ENCODE measurements at regions not wholly inside any gene's neighbourhood (a gene's known extent, or its start where the extent isn't known, plus 50 kb on each side); places are given as distances from the start of the nearest gene placed in this dataset.

GRCh38 chr21:38898422-38899096, 92.8 kb downstream of the ETS2 start:
- no peak for DNase-seq (ENCODE audit: low read depth in 3 of 3, low spot score in 1 of 3)

- no peak for DNase-seq (ENCODE audit: low read depth in 3 of 3, low spot score in 1 of 3)
Measured at GRCh38 chr21:38897532-38898421, 92.0 kb downstream of the ETS2 start.

GRCh38 chr21:38894899-38895298, 89.2 kb downstream of the ETS2 start:
- no peak for DNase-seq (ENCODE audit: low read depth in 3 of 3, low spot score in 1 of 3)

DNA sequence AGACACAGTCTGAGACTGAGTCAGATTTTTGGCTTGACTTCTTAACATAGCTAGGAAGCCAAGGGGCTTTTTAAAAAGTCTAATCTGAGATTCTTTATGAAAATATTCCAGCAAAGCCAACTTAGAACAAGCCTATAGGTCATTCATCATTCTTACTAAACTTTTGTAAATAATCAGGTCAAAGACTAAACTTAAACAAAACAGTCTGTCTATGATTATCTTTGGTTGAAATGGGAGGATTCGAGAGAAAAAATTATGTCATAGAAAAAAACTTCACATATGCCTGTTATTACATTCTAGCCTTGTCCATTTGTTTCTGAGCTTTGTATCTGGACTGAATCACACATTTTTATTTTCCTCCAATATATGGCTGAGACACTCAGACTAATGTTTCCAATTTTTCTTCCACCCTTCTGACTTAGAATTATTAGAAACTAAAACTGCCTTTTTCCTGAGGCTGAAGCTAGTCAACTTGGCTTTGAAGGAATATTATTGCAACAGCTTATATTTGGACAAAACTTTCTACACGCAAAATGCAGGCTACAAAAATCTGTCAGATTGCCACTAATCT, 83.3 kb downstream of the ETS2 start:
- no peak for DNase-seq (ENCODE audit: low read depth in 3 of 3, low spot score in 1 of 3)

DNA sequence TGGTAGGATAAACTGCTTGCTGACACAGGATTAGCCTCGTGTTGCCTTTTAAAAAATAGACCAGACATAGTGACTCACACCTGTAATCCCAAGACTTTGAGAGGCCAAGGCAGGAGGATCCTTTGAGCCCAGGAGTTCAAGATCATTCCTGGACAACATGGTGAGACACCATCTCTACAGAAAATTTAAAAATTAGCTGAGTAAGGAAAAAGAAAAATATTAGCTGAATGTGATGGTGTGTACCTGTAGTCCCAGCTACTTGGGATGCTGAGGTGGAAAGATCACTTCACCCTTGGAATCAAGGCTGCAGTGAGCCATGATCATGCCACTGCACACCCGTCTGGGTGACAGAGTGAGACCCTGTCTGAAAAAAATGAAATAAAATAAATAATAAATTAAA, 82.0 kb downstream of the ETS2 start:
- no peak for DNase-seq (ENCODE audit: low read depth in 3 of 3, low spot score in 1 of 3)

DNA sequence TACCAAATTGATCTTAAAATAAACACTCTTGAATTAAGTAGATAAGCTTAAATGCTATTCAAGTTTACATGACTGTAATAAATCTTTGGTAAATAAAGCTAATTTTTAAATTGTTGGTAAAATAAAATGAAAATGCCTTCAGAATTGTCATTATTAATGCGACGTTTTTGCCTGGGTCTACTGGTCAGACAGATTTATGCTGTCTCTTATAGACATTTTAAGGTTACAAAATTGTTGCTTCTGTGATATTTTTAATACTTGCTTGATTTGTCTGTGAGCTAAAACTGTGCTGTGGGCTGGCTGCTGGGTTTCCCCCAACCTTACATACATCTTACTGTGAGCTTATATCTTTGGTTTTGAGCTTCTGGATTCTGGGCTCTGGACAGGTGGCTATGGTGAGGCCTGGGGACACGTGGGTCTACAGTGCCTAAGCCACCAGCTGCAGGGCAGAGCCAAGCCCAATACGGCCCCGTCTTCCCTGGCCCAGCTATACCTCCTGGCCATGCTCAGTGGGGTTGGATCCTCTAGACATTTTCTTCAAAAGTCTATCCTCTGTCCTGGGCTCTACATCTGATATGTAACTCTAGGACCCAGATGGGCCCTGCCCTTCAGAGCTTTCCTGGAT, 81.4 kb downstream of the ETS2 start:
- DNase-seq (ENCODE audit: low read depth in 3 of 3, low spot score in 1 of 3) = no peak

DNA sequence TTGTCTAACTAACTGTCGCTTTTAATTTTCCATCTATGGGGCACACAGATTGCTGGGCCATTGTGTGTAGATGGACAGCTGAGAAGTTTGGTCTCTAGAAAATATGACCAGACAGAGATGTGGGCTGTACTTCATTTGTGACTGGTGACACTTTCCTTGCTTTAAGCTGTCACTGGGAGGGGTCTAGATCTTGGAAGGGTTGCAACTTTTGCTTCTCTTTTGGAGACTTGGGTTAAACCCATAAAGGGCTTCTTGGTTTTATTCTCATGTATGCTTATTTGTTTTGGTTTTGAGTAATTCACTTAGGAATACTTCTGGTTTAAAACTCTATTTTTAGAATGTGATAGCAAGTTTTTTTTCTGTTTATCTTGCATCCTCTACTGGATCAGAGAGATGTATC, 80.2 kb downstream of the ETS2 start:
- DNase-seq (ENCODE audit: low read depth in 3 of 3, low spot score in 1 of 3) = no peak

GRCh38 chr21:38884440-38884839, 78.7 kb downstream of the ETS2 start:
- DNase-seq (ENCODE audit: low read depth in 3 of 3, low spot score in 1 of 3) = no peak

DNA sequence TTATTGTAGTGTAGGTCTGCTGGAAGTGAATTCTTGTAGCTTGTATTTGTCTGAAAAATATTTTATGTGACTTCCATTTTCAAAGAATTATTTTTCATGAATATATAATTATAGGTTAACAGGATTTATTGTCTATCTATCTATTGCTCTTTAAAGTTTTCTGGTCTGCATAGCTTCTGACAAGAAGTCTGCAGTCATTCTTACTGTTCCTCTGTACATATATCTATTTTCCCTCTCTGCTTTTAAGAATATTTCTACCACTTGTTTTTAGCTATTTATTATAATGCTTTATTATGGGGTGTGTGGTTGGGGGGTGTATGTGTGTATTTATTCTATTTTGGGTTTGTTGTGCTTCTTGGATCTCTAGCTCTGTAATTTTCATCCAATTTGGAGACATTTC, 77.4 kb downstream of the ETS2 start:
- DNase-seq (ENCODE audit: low read depth in 3 of 3, low spot score in 1 of 3) = no peak

GRCh38 chr21:38881131-38881530, 75.4 kb downstream of the ETS2 start:
- DNase-seq (ENCODE audit: low read depth in 3 of 3, low spot score in 1 of 3) = no peak

DNA sequence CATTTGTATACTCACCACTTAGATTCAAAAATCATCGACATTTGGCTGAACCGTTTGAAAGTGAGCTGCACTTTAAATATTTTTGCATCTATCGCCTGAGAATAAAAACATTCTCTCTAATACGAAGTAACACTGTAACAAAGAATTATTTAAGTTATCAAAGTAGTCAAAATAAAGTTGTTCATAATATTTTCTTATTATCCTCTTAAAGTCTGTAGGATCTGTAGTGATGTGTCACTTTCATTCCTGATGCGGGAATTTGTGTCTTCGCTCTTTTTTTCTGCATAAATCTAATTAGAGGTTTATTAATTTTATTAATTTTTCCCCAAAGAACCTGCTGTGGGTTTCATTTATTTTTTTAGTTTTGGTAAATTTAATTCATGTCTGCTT, 74.8 kb downstream of the ETS2 start:
- no peak for DNase-seq (ENCODE audit: low read depth in 3 of 3, low spot score in 1 of 3)

- DNase-seq (ENCODE audit: low read depth in 3 of 3, low spot score in 1 of 3) = no peak
Measured at GRCh38 chr21:38879912-38880576, 74.3 kb downstream of the ETS2 start.

- no peak for DNase-seq (ENCODE audit: low read depth in 3 of 3, low spot score in 1 of 3)
Measured at GRCh38 chr21:38878379-38879179, 72.8 kb downstream of the ETS2 start.

DNA sequence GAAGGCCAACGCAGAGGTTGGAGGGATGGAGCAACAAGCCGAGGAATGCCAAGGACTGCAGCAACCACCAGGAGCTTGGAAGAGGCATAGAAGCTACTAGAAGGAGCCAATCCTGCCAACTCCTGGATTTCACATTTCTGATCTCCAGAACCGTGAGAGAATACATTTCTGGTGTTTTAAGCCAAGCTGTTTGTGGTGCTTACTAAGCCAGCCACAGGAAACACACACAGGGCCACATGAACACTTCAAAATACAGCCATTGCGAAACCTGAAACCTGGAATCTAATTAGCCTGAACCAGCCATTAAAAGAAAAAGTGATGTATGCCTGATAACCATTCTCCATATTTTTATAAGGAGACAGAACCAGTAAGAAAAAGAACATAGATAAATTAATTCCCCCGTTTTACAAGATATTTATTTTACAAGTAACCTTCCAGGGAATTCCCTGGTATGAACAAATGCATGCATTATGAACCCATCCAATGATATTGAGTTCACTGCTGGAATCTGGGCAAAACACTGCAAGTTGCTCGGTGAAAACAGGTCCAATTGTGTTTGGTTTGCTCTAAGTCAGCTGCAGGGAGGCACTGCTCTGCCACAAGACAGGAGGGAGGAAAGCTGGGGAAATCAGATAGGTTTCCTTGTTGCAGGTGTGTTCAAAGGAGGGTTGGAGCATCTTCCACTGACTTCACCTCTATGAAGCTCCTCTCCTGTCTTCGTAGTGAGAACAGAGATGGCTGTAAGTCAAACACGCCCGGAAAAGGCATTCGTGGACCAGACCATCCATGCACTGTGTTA, 70.2 kb downstream of the ETS2 start:
- DNase-seq (ENCODE audit: low read depth in 3 of 3, low spot score in 1 of 3) = no peak
